Right lobe of liver (tissue), 6 donors: ENCODE measurements at regions not wholly inside any gene's neighbourhood (a gene's known extent, or its start where the extent isn't known, plus 50 kb on each side); places are given as distances from the start of the nearest gene placed in this dataset.

Source experiments
- ATAC-seq, 4 donors: fragments of 200-7000 bp; cut with Tn5 transposase; one replicate each; pipeline ENCODE4 v1.9.1; 2020; ENCODE audit warnings: mild to moderate bottlenecking in 4 of 4, moderate library complexity in 4 of 4
- DNase-seq, 3 donors: peaks; one replicate each; pipeline ENCODE4 v3.0.0-alpha.2; 2020
- H3K27ac ChIP-seq, 3 donors: fragments of 200-600 bp; one replicate each; pipeline ENCODE4 v1.8.0; 2022
- H3K27me3 ChIP-seq, 2 donors: fragments of 200-600 bp; one replicate each; pipeline ENCODE4 v1.8.0; 2022
- H3K36me3 ChIP-seq, 4 donors: fragments of 200-600 bp; sonication (generic) in 1 of 4; one replicate each; pipeline versions ENCODE4 v1.5.1 to v1.8.0; 2017 to 2022; ENCODE audit warnings: control low read depth in 1 of 4
- H3K4me1 ChIP-seq, 4 donors: fragments of 200-600 bp; sonication (generic) in 1 of 4; one replicate each; pipeline versions ENCODE4 v1.5.1 to v1.8.0; 2017 to 2022; ENCODE audit warnings: control low read depth in 1 of 4
- H3K4me3 ChIP-seq, 3 donors: fragments of 200-600 bp; one replicate each; pipeline ENCODE4 v1.8.0; 2022
- H3K9me3 ChIP-seq, 4 donors: fragments of 200-600 bp; sonication (generic) in 1 of 4; one replicate each; pipeline versions ENCODE4 v1.5.1 to v1.8.0; 2017 to 2022; ENCODE audit warnings: control low read depth in 1 of 4
- CTCF ChIP-seq, 4 donors: fragments of 200-600 bp in 3 of 4; fragments of 450-650 bp in 1 of 4; IDR thresholded peaks; one replicate each; pipeline versions ENCODE4 v1.5.1 to v1.8.0; 2016 to 2022; ENCODE audit warnings: antibody characterized with exemption in 4 of 4, mild to moderate bottlenecking in 2 of 4
- POLR2A ChIP-seq: fragments of 450-650 bp; IDR thresholded peaks from one replicate; pipeline ENCODE4 v1.6.1; 2017; ENCODE audit warnings: antibody characterized with exemption, mild to moderate bottlenecking
- WGBS: methylation state at CpG from one replicate; pipeline ENCODE4 v1.1.6; 2018; ENCODE audit warnings: low coverage, low lambda C conversion rate; ENCODE audit not compliant: insufficient coverage; ENCODE audit errors: missing lambda C conversion rate; 5-methylcytosine and 5-hydroxymethylcytosine counted together
- intact Hi-C, 2 donors: fragments of 100-400 bp; cut with DNase I; formaldehyde crosslinking; loops; one replicate each; pipeline versions ENCODE4 v1.11.2 to v1.14.1; 2022
- donor health status: DM: no; HTN: yes; CAD: no.
- donor health status: DM: no; HTN: no; CAD: no.
- donor health status: DM: no; HTN: no; CAD: no.
- donor health status: DM: no; HTN: yes; CAD: no.
- donor health status: DM: no; HTN: yes; CAD: no.

DNA sequence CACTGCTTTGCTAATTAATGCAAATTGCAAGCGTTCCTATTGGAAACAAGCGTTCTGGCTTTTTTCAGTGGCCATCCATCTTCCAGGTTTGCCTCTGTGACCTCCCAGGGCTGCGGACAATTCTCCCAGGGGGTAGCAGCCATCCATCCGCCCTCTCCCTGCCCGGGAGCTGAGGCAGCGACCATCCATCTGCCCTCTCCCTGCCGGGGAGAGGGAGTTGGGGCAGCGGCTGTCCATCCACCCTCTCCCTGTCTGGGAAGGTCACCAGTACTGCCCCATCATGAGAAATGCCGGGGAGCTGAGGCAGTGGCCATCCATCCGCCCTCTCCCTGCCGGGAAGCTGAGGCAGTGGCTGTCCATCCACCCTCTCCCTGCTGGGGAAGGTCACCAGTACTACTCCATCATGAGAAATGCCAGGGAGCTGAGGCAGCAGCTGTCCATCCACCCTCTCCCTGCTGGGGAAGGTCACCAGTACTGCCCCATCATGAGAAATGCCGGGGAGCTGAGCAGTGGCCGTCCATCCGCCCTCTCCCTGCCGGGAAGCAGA lies 394.7 kb downstream of the BRD1 start:
- Histone ChIP-seq H3K27me3 (no peaks in the 10 kb centered on the region), H3K4me3 (no peak overlapping the region), H3K27ac (no peak overlapping the region), H3K9me3 (no peaks in the 10 kb centered on the region), H3K36me3 (no peaks in the 10 kb centered on the region), H3K4me1 (no peaks in the 10 kb centered on the region)
- WGBS, result 44% methylated on average over 6 of the region's 15 CpGs
- intact Hi-C loops, result no loop called here
- DNase-seq (no peak), ATAC-seq (no peak)
- no peak for TF ChIP-seq CTCF (IDR thresholded peaks at IDR 0.05)
- no peak for TF ChIP-seq POLR2A

GRCh38 chr22:49432211-49432896 lies 395.3 kb downstream of the BRD1 start:
- H3K27ac ChIP-seq, result no peak overlapping the region
- WGBS, result 49% methylated on average over 12 of the region's 19 CpGs
- no peaks in the 10 kb centered on the region for H3K36me3 ChIP-seq
- no peaks in the 10 kb centered on the region for H3K27me3 ChIP-seq
- ATAC-seq, result no peak
- no peaks in the 10 kb centered on the region for H3K4me1 ChIP-seq
- peak in 1 of 3 donors; percentile 19 for DNase-seq
- no peak overlapping the region for H3K4me3 ChIP-seq
- intact Hi-C loops, result no loop called here
- no peaks in the 10 kb centered on the region for H3K9me3 ChIP-seq
- TF ChIP-seq POLR2A (no peak), CTCF (IDR thresholded peaks at IDR 0.05) (no peak)

DNA sequence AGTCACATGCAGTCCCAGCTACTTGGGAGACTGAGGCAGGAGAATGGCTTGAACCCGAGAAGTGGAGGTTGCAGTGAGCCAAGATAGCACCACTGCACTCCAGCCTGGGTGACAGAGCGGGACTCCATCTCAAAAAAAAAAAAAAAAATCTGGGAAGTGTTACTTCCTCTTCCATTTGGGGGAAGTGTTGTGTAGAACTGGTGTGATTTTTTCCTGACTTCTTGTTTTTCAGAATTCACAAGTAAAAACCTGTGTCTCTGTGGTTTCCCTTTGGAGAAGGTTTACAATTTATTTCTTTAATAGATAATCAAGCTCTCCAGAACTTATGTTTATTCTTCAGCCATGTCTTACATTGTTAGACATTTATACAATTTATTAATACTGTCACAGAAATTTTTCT lies 396.1 kb downstream of the BRD1 start:
- Histone ChIP-seq H3K4me3 (no peak overlapping the region), H3K9me3 (no peaks in the 10 kb centered on the region), H3K27me3 (no peaks in the 10 kb centered on the region), H3K4me1 (no peaks in the 10 kb centered on the region), H3K36me3 (no peaks in the 10 kb centered on the region), H3K27ac (no peak overlapping the region)
- WGBS, result 14% methylated on average over 2 of the region's 2 CpGs
- DNase-seq (no peak), ATAC-seq (no peak)
- TF ChIP-seq POLR2A (no peak), CTCF (IDR thresholded peaks at IDR 0.05) (no peak)
- intact Hi-C loops, result no loop called here

DNA sequence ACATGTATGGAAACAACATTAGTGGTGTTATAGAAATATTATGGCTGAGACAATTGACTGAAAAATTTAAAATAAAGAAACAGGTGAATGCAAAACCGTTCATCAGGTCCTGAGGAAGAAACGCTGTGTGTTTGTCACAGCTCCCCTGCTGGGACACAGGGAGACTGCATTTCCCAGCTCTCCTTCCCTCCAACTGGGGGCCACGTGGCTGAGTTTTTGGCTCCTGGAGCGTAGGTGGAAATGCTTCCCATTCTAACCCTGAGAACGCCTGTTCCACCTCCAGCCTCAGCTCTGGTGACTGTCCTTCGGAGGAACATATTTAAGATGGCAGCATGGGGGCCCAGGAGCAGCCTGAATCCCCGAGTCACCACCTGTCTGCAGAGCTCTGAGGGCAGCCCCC lies 398.6 kb downstream of the BRD1 start:
- Histone ChIP-seq H3K27me3 (no peaks in the 10 kb centered on the region), H3K36me3 (no peaks in the 10 kb centered on the region), H3K4me1 (no peaks in the 10 kb centered on the region), H3K9me3 (no peaks in the 10 kb centered on the region), H3K4me3 (no peak overlapping the region), H3K27ac (no peak overlapping the region)
- ATAC-seq (no peak), DNase-seq (peak in 1 of 3 donors; percentile 27)
- TF ChIP-seq CTCF (IDR thresholded peaks at IDR 0.05) (no peak), POLR2A (no peak)
- 21% methylated on average over 3 of the region's 7 CpGs for WGBS
- intact Hi-C loops, result no loop called here
